NCI-H510A treated with DMSO at 0.1 percent for 48 hours (cell line): ENCODE measurements at regions not wholly inside any gene's neighbourhood (a gene's known extent, or its start where the extent isn't known, plus 50 kb on each side); places are given as distances from the start of the nearest gene placed in this dataset.
A peak's percentile ranks its signal among the peaks of the same experiment; 100 is the strongest.

Source experiments
- DNase-seq: peaks from one replicate; lab custom pipeline; 2025; lab: John Stamatoyannopoulos, UW

DNA sequence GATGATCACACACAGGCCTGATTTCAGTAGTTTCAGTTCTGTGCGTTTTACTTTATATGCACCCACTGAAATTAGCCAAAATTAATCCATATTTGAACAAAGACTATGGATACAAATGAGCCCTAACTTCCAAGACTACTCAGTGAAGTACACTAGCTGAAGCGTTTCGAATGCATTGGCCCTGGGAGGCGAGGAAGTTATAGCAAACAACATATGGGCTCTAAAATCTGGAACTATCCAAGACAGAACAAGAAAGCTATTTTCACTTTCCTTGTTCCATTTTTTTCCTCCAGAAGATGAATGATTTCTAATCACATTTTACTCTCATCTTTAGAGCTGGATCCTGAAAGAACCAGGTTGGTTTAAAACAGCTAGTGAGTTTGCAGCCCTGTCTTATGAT is 399.4 kb upstream of the HNRNPA3 start:
- no peak for DNase-seq

DNA sequence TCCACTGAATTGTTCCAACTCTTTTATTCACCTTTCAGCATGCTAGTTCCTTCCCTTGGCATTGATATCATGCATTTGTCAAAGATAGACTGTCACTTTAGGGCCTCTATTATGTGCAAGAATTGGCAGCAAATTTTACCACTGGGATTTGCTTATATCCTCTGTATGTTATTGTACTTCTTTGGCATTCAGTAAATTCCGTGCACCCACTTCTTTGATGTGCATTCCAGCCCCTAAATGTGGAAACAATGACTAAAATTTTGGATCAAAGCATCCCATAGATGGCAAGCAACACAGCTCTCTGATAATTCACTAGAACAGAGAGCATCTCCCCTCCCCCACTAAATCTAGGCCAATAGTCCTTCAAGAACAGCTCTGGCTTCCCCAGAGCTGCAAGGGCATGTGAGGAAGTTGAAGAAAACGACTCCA is 399.0 kb upstream of the HNRNPA3 start:
- DNase-seq, result no peak

DNA sequence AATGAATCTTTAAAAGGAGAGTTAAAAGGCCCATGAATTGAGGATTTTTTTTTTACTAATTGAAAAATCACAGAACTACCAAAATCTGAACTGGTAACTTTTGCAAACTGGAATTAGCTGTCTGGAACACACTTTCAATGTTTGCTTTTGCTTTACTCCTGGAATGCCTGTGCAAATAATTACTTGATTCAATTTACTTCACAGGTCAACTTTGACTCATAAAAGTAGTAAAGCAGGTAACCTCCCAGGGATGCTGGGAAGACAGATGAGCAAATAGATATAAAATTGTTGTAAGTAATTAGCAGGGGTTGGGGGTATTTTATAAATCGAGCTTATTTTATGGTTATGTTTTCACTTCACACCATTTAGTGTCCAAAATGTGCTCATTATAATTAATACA is 398.3 kb upstream of the HNRNPA3 start:
- no peak for DNase-seq

DNA sequence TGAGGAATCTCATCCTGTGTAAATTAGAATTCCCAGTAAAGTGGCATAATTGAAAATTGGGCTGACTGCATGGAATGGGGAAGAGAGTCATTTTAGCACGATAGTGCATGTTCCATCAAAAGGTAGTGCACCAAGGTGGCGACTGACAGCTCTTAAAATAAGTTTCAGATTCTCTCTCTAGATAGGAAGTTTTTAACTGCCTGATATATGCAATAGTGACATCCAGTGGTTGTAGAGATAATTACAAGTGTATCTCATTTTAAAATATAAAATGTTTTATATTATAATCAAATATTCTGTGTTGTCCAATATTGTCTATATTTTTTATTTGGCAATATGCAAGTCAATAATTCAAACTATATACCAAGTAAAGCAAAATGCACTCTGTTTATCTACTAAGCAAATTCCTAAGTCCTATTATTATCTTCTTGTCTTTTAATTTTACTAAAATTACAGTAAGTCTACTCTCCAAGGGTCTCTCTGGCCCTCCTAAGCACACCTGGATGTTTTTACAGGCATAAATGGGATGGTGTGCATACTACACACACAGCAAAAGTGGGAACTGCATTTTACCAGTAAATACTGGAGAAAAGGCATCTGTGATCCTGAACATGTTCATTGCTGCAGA is 397.7 kb upstream of the HNRNPA3 start:
- DNase-seq, result peak; percentile 77

DNA sequence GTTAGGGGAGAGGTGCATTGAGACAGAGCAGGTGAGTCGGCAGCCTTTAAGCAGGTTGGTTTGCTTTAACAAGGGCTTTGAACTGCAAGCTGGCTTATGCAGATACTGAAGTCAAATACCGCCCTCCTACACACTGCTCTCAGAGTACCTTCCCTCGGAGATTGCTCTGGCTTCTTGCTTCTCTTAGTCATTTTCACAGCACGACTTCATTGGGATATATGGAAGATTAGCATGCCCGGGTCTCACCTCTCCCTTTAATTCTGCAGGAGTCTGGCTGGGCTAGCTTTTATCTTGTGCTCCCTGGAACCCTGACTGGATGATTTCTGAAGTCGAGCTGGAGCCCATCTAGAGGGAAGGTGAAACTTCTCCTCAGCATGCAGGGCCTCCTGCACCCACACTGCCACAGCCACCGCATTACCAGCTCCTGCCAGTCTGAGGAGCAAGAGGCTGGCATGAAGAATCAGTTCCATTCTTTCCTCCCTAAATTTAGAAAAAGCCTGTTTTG is 395.5 kb upstream of the HNRNPA3 start:
- DNase-seq, result peak; percentile 78

DNA sequence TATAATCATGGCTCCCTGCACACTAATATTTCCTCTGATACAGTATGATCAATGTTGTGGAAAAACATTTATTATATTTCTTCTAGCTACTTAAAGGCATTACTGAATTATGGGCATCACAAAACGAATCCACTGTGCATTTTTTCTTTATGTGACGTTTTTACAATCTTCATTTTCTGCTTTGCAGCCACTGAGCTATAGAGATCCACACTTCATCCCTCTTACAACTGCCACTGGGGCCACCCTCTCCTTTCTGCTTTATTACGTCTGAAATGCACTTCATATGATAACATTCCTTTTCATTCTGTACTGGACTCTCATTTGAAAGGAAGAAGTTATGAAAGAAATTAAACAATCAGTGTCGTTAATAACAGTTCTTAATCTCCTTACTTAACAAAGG is 394.5 kb upstream of the HNRNPA3 start:
- no peak for DNase-seq

DNA sequence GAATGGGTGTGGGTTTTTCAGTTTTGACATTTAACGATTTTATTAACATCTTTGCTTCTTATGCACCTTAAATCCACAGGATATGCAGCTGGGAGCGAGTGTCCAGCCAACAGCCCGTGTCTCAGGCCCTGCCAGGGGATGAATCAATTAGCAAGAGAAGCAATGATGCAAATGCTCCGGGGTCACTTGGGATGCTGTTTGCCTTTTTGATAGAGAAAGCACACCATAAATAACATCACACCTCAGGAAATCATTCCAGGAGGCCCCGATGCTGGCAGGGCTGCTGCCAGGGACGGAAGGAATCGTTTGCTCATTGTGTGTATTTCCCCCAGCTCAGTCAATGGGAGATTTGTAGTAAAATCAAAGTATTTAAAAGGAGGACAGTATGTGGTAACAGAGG is 394.0 kb upstream of the HNRNPA3 start:
- no peak for DNase-seq

DNA sequence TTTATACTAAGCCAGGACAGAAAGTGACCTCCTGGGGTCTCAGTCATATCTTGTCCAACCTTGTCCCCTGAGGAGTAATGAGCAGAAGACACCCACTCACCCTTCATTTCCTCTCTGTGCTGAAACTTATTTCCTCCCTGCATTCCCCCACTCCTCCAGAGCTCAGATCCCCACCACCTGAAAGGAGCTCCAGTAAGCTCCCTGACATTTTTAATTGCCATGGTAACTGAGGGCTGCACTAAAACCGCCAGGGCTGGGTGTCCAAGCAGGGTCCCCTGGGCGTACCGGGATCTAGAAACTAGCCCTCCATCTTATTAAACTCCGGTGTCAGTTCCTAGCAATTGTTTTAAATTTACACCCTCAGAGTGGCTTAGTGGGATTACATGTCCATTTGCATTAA is 393.3 kb upstream of the HNRNPA3 start:
- DNase-seq, result no peak

DNA sequence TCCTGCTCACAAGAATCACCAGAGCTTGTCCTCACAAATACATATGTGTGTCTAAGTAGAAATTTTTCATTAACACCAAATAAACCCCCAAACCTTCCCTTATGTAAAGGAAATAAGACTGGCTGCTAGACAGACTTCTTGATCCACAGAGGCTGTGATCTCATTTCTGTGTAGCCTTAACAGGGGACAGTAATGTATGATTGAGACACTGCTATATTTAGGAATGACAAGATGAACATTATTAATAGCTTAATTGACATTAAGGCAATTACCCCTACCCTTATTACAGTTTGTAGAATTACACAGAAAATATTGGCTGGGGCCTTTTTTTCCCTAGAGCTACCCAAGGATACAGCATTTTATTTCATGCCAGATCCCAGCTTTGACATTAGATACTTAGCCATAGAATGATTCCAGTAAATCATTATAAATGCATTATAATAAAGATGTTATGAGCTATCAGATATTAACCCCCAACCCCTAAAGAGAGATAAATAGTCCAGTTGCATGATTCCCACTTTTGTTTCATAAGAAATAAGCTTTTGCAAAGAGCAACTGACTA is 392.1 kb upstream of the HNRNPA3 start:
- DNase-seq, result no peak

DNA sequence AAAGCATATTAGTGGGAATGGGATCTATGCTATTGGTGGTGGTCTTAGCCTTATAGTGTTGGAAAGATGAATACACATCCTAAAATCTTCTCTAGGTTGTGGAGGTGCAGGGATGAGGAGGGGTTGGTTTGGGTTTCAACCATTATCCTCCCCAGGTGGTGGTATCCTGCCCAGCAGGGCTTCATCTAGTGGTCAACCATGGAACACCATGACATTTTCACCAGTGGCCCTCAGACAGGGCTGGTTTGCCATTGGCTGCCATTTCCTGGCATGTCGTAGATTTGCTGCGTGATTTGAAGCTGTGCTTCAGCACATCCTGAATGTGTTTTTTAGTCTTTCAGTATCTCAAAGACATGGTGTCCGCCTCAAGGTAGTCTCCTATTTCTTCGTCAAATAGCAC is 391.2 kb upstream of the HNRNPA3 start:
- DNase-seq, result no peak

DNA sequence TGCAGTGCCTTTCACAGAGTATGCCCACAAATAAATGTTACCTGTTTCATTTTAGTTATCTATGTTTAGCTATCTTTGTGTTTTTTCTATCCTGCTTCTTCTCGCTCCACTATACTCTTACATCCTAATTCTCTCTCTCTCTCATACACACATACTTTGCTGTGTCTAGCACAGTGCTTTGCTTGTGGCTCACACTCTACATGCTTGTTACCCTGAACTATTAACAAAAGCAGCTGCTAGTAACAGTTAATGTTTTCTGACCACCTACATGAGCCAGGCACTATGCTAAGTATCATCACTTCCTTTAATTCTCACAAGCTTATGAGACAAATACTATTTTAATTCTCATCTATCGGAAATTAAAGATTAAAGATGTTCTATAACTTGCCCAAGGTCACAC is 390.5 kb upstream of the HNRNPA3 start:
- DNase-seq, result no peak

DNA sequence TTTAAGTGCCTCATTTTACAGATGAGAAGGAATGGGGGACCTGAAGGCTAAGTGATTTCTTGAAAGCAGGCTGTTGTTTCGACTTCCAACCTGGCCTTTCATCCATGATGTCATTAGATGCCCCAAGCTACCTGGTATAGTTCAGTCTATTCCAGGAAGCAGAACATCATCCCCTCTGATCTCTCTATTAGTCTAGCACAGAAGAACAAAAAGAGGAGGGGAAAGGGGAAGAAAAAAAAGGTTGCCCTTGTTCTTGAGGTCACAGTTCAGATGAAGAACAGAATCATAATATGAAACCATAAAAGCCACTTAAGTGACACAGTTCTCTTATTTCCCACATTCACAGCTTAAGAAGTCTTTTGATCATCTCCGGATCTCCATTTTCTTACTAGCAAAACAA is 386.2 kb upstream of the HNRNPA3 start:
- no peak for DNase-seq

DNA sequence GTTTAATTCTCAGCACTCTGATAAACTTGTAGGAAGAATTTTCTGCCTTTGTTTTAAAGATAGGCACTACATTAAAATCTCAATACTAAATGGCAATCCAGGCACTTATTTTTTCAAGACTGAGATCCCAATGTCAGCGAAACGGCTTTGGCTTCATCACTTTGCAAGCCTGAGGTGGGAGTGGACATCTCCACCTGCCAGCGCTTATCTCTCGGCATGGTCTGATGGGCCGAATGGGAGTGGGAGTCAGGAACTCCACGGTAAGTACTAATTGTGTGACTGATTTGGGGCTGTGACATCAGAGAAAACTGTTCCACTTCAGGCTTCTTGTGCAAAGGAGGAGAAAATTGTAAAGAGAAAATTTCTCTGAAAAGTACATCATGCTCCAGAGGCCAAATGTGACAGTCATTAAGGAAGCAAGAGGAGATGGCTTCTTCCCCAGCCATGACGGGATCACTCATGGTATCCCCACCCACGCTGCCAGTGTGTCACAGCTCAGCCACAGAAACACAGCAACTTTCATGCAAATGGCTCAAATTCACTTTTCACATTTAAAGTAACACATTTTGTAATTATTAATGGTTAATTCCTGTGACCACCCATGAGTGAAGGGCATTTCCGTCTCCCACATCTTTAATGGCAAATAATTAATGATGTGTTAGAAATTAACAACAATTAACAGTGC is 385.5 kb upstream of the HNRNPA3 start:
- DNase-seq, result no peak

DNA sequence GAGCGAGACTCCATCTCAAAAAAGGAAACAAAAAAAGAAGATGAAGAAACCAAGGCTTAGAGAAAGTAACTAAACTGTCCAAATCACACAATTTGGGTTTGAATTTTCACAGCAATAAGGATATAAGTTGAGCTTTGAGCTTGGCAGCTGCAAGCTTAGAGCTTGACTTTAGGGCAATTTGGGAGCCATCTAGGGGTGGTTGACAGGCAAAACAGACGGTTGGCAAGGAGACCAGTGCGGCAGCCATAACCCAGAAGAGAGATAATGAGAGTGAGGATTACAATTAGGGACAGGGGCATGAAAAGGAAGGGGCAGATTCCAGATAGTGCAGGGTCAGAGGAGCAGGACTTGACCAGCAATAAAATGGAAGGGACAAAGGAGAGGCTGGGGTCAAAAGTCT is 382.2 kb upstream of the HNRNPA3 start:
- no peak for DNase-seq

DNA sequence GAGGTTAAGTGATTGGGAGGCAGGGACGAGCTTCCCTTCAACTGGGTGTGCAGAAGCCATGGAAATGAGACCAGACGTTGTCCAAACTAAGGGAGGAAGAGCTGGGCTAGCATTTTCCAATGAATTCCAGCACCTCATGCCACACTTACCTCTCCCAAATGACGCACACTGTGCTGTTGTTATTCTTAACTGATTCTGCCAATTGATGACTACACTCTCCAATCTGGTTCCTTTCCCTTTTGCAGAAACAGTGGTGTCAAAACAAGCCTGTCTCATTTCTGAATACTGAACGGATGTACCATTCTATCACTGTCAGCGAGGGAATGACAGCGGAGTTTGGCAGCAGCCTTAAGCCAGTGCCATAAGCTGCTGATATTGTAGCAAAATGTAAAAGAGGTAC is 380.5 kb upstream of the HNRNPA3 start:
- no peak for DNase-seq

DNA sequence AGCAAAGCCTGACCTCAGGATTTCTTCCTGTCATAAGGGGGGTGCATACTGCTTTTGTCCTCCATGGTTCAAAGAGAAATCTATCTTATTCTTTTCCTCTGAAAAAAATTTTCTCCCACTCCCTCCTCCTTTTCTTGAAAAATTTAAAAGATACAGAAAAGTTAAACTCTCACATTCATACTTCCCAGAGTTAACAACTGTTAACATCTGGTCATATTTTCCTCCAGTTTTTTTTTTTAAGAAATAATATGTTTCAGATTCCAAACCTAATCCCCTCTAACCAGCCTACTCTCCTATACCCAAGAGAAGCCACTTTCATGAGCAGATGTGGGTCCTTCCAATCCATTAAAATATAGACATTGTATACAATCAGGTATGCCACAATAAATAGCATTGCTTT is 378.9 kb upstream of the HNRNPA3 start:
- no peak for DNase-seq

DNA sequence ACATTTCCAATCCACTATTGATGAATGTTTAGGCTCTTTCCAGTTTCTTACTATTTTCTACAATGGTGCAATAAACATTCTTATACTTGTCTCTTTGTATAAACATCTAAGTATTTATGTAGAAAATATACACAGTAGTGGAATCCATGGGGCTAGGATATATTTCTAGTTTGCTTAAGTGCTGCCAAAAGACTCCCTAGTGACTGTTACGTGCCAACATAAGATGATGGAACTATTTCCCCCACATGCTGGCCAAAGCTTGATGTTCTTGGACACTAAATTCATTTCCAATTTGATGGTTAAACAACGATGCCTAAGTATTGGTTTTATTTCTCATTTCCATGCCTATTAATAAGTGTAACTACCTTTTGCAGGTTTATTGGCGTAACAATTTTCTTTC is 378.4 kb upstream of the HNRNPA3 start:
- no peak for DNase-seq

DNA sequence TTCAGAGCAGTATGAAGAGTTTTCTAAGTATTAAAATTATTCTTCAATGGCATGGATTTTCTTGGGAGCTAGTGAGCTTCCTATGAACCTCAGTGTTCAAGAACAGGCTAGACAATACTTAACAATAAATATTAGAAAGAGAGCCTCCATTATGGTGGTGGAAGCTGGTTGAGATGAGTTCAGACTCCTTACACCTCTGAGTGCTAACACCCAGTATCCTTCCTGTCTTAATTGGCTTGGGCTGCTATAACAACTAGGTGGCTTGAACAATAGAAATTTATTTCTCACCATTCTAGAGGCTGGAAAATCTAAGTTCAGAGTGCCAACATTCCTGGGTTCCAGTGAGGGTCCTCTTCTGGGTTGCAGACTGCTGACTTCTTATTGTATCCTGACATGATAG is 369.4 kb upstream of the HNRNPA3 start:
- DNase-seq, result no peak

DNA sequence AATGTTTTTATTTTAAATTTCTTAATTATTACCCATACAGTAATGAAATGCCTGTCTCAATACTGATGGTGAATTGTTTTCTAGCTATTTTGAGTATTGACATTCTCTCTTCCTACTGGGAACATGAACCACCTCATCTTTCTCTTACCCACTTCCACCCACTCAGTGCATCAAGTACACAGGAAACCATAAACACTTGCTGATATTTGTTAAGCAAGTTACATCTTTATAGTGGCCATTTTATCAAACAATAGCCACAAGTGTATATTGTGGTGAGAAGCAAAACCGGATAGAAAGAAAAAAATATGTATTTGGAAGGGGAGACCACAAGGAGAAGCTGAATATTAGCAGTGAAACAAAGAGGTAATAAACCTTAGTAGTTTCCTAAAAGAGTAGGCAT is 368.1 kb upstream of the HNRNPA3 start:
- no peak for DNase-seq

DNA sequence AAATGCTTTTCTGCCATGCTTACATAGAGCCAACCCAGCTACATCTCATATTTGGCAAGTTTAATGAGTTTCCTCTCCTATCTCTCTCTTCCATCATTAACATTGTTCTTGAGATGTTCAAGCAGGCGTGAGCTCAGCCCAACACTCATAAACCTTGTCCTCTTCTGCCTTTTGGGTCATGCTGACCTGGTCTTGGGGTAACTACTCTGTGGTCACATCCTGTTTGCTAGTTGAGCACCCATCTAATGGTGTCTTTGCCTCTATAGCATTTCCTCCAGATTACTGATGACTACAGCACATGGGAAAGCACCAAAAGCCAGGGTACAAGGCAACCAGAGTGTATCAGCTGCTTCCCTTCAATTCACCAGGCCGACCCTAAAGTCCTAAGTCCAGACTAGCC is 366.9 kb upstream of the HNRNPA3 start:
- no peak for DNase-seq

DNA sequence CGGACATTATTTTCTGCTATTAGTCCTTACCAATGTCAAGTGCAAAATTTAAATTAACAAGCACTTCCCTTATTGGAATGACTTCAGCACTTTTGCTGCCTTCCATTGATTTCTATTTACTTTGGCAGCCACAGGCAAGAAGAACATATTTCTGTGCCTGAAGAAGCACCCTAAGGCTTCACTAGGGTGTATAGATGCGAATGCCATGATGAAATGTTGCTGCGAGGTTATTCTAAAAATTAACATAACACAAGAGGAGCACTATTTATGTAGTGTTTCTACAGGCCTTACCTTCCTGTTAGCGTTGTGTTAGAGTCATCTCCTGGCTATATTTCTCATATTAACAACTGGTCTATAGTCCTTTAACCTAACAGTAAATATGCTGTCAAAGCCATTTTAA is 365.0 kb upstream of the HNRNPA3 start:
- no peak for DNase-seq

DNA sequence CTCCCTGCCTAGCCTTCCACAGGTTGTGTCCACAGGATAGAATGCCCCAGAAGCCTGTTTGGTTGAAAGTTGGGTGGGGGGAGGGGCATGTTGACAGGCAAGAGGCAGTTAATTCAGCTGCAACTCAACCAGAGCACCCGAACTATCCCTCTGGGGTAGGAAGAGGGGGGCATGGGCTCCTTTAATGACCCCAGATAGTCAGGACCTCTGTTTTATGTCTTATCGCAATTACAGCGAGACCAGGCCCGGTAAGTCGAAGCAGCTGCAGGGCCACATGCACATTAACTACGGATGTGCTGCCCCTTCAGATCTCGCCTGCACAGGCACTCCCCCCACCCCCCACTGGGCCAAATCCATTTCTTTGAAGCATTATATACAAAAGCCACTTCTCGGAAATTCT is 363.8 kb upstream of the HNRNPA3 start:
- no peak for DNase-seq

DNA sequence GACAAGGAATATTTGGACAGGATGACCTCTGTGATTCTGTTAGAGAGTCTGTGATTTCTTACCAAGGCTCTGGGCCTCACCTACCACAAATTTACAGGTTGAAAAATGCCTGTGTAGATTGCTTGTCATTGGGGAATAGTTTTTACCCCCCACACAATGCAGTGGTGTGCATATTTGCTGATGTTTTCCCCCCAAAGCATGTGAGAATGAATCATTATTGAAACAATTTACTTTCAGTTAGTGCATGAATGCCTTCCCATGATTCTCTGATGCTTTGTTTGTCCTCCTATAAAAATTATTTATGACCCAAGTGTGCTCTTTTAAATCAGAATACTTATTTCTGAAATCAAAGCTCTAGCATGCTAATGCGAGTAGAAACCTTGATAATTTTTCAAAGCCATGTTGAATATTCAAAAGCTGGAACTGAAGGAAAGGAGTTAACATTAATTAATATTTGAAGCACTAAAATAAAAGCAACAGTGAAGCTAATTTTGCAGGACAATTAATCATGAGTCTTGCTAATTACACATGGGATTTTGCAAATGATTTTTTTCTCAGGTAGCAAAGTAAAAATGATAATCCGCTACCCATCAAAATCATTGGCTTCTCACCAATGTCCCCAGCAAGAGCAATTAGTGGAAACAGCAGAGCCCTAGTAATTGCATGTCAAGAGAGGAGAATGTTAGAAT is 361.2 kb upstream of the HNRNPA3 start:
- DNase-seq, result no peak
